ENCODE measurements at regions not wholly inside any gene's neighbourhood (a gene's known extent, or its start where the extent isn't known, plus 50 kb on each side); places are given as distances from the start of the nearest gene placed in this dataset.
"Not testable (repeated sequence)": the region's sequence is repeated elsewhere in the genome, so short reads cannot be mapped to it uniquely, and the experiment has no call there.

DNA sequence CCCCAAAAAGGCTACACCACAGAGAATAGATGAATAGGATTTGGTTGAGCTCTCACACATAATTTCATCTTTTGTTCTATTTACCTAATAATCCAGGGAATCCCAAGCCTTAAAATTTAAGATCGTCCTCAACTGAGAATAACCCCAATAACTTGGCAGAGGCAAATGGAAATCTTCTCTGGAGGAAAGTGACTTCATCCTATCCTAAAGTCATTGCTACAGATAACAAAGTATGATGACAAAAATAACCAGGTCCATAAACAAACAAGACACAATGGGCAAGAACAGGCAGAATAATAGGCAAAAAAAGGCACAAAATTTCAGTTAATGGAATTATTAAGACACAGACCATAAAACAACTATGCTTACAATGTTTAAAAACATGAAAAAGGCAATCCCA, 177.3 kb upstream of the STK26 start:
- Histone ChIP-seq H3K14ac (ENCODE audit: low read length) (no peak overlapping the region), H2BK5ac (ENCODE audit: low read length) (no peak overlapping the region), H2BK120ac (ENCODE audit: low read depth, low read length) (no peak overlapping the region), H3K36me3 (replicated peaks in 1 of 2; ENCODE audit: control insufficient read depth in 2 of 2, insufficient read depth in 2 of 2, low read length in 2 of 2) (no peaks in the 10 kb centered on the region), H3K4me1 (ENCODE audit: control insufficient read depth in 2 of 2, insufficient read depth in 1 of 2, low read depth in 1 of 2, low read length in 2 of 2) (peaks cover 0 to 2% of the 10 kb centered on the region in 2 donors), H4K8ac (ENCODE audit: low read depth, low read length) (no peak overlapping the region), H2AK5ac (ENCODE audit: low read depth, low read length) (no peak overlapping the region), H2AFZ (ENCODE audit: low read length) (no peak overlapping the region), H3K23ac (ENCODE audit: low read depth, low read length, poor library complexity) (no peak overlapping the region), H4K91ac (ENCODE audit: low read depth, low read length, poor library complexity) (no peak overlapping the region), H3K18ac (ENCODE audit: low read length) (no peak overlapping the region), H3K9ac (ENCODE audit: low read depth, low read length, poor library complexity) (no peak overlapping the region), H3K4me2 (ENCODE audit: insufficient read depth, low read length, poor library complexity, severe bottlenecking) (no peak overlapping the region), H3K9me3 (replicated peaks in 1 of 2; ENCODE audit: control insufficient read depth in 2 of 2, insufficient read depth in 1 of 2, low read depth in 1 of 2, low read length in 2 of 2) (no peaks in the 10 kb centered on the region), H3K27me3 (ENCODE audit: control insufficient read depth in 3 of 3, insufficient read depth in 3 of 3, low read depth in 1 of 3, low read length in 3 of 3) (peaks cover 0 to 42% (median 0%) of the 10 kb centered on the region in 3 experiments), H2BK15ac (ENCODE audit: low read length) (no peak overlapping the region), H2BK12ac (ENCODE audit: low read length) (no peak overlapping the region), H3K27ac (replicated peaks; ENCODE audit: low read length) (no peak overlapping the region), H3K79me1 (ENCODE audit: low read depth, low read length) (no peaks in the 10 kb centered on the region), H3K4ac (ENCODE audit: low read length) (no peak overlapping the region), H3K4me3 (ENCODE audit: low read length in 2 of 2) (no peak overlapping the region)
- WGBS, 2 donors (ENCODE audit: extremely low coverage in 2 of 2, insufficient read length in 2 of 2, insufficient replicate concordance in 1 of 2), result no CpG with 5 or more reads among the region's 1 CpG
- DNase-seq (ENCODE audit: low spot score), result no peak

- H3K4me2 ChIP-seq (ENCODE audit: insufficient read depth, low read length, poor library complexity, severe bottlenecking); H3K4me1 ChIP-seq (ENCODE audit: control insufficient read depth in 2 of 2, insufficient read depth in 1 of 2, low read depth in 1 of 2, low read length in 2 of 2); H3K27ac ChIP-seq (replicated peaks; ENCODE audit: low read length); H2BK120ac ChIP-seq (ENCODE audit: low read depth, low read length); H3K14ac ChIP-seq (ENCODE audit: low read length); H2AFZ ChIP-seq (ENCODE audit: low read length); H3K4me3 ChIP-seq (ENCODE audit: low read length in 2 of 2); H4K91ac ChIP-seq (ENCODE audit: low read depth, low read length, poor library complexity); H2BK15ac ChIP-seq (ENCODE audit: low read length); H3K9ac ChIP-seq (ENCODE audit: low read depth, low read length, poor library complexity); H3K36me3 ChIP-seq (replicated peaks in 1 of 2; ENCODE audit: control insufficient read depth in 2 of 2, insufficient read depth in 2 of 2, low read length in 2 of 2); H3K9me3 ChIP-seq (replicated peaks in 1 of 2; ENCODE audit: control insufficient read depth in 2 of 2, insufficient read depth in 1 of 2, low read depth in 1 of 2, low read length in 2 of 2); H2BK12ac ChIP-seq (ENCODE audit: low read length); H2BK5ac ChIP-seq (ENCODE audit: low read length); H3K4ac ChIP-seq (ENCODE audit: low read length); H4K8ac ChIP-seq (ENCODE audit: low read depth, low read length); H3K23ac ChIP-seq (ENCODE audit: low read depth, low read length, poor library complexity); H3K18ac ChIP-seq (ENCODE audit: low read length); H2AK5ac ChIP-seq (ENCODE audit: low read depth, low read length); H3K79me1 ChIP-seq (ENCODE audit: low read depth, low read length); DNase-seq (ENCODE audit: low spot score): not testable (repeated sequence)
- H3K27me3 ChIP-seq (ENCODE audit: control insufficient read depth in 3 of 3, insufficient read depth in 3 of 3, low read depth in 1 of 3, low read length in 3 of 3), result peaks cover 0 to 56% (median 0%) of the 10 kb centered on the region in 3 experiments
- no CpG with 5 or more reads among the region's 10 CpGs for WGBS, 2 donors (ENCODE audit: extremely low coverage in 2 of 2, insufficient read length in 2 of 2, insufficient replicate concordance in 1 of 2)
These were observed 172.1 kb upstream of the STK26 start for GRCh38 chrX:131850964-131851363.

DNA sequence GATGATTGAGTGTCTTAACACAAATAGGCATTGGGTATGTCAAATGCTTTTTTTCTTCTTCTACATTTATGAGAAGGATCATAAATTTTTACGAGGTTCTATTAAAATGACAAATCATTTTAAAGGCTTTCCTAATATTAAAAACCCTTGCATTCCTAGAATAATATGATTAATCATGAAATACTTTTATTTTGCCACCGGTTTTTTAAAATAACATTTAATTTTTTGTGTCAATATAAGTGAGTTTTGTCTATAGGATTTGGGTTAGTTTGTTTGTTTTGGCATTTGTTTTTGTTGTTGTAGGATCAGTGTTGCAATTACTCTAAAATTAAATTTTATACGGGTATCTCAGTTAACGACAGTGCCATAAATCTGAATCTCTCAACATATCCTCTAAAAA, 169.7 kb upstream of the STK26 start:
- no peaks in the 10 kb centered on the region for H3K9me3 ChIP-seq (replicated peaks in 1 of 2; ENCODE audit: control insufficient read depth in 2 of 2, insufficient read depth in 1 of 2, low read depth in 1 of 2, low read length in 2 of 2)
- H3K14ac ChIP-seq (ENCODE audit: low read length), result no peak overlapping the region
- H2BK5ac ChIP-seq (ENCODE audit: low read length), result no peak overlapping the region
- H2BK15ac ChIP-seq (ENCODE audit: low read length), result no peak overlapping the region
- no peak overlapping the region for H3K4ac ChIP-seq (ENCODE audit: low read length)
- H3K4me2 ChIP-seq (ENCODE audit: insufficient read depth, low read length, poor library complexity, severe bottlenecking), result no peak overlapping the region
- H2AFZ ChIP-seq (ENCODE audit: low read length), result no peak overlapping the region
- H3K23ac ChIP-seq (ENCODE audit: low read depth, low read length, poor library complexity), result no peak overlapping the region
- no peak overlapping the region for H3K9ac ChIP-seq (ENCODE audit: low read depth, low read length, poor library complexity)
- no peak overlapping the region for H2BK120ac ChIP-seq (ENCODE audit: low read depth, low read length)
- H4K91ac ChIP-seq (ENCODE audit: low read depth, low read length, poor library complexity), result no peak overlapping the region
- H3K27ac ChIP-seq (replicated peaks; ENCODE audit: low read length), result no peak overlapping the region
- WGBS, 2 donors (ENCODE audit: extremely low coverage in 2 of 2, insufficient read length in 2 of 2, insufficient replicate concordance in 1 of 2), result no CpG with 5 or more reads among the region's 4 CpGs
- no peak overlapping the region for H2BK12ac ChIP-seq (ENCODE audit: low read length)
- H3K36me3 ChIP-seq (replicated peaks in 1 of 2; ENCODE audit: control insufficient read depth in 2 of 2, insufficient read depth in 2 of 2, low read length in 2 of 2), result no peaks in the 10 kb centered on the region
- no peak overlapping the region for H3K4me3 ChIP-seq (ENCODE audit: low read length in 2 of 2)
- no peak overlapping the region for H4K8ac ChIP-seq (ENCODE audit: low read depth, low read length)
- H3K18ac ChIP-seq (ENCODE audit: low read length), result no peak overlapping the region
- no peaks in the 10 kb centered on the region for H3K4me1 ChIP-seq (ENCODE audit: control insufficient read depth in 2 of 2, insufficient read depth in 1 of 2, low read depth in 1 of 2, low read length in 2 of 2)
- no peak overlapping the region for H2AK5ac ChIP-seq (ENCODE audit: low read depth, low read length)
- no peak for DNase-seq (ENCODE audit: low spot score)
- no peaks in the 10 kb centered on the region for H3K79me1 ChIP-seq (ENCODE audit: low read depth, low read length)
- peaks cover 0 to 51% (median 0%) of the 10 kb centered on the region in 3 experiments for H3K27me3 ChIP-seq (ENCODE audit: control insufficient read depth in 3 of 3, insufficient read depth in 3 of 3, low read depth in 1 of 3, low read length in 3 of 3)

GRCh38 chrX:131854581-131854980, 168.5 kb upstream of the STK26 start:
- no peak overlapping the region for H2BK15ac ChIP-seq (ENCODE audit: low read length)
- no peaks in the 10 kb centered on the region for H3K36me3 ChIP-seq (replicated peaks in 1 of 2; ENCODE audit: control insufficient read depth in 2 of 2, insufficient read depth in 2 of 2, low read length in 2 of 2)
- no peak overlapping the region for H3K4ac ChIP-seq (ENCODE audit: low read length)
- no peak overlapping the region for H3K27ac ChIP-seq (replicated peaks; ENCODE audit: low read length)
- no peaks in the 10 kb centered on the region for H3K4me1 ChIP-seq (ENCODE audit: control insufficient read depth in 2 of 2, insufficient read depth in 1 of 2, low read depth in 1 of 2, low read length in 2 of 2)
- no peak overlapping the region for H2AFZ ChIP-seq (ENCODE audit: low read length)
- H3K4me2 ChIP-seq (ENCODE audit: insufficient read depth, low read length, poor library complexity, severe bottlenecking), result no peak overlapping the region
- H3K18ac ChIP-seq (ENCODE audit: low read length), result no peak overlapping the region
- H2BK12ac ChIP-seq (ENCODE audit: low read length), result no peak overlapping the region
- H2AK5ac ChIP-seq (ENCODE audit: low read depth, low read length), result no peak overlapping the region
- H4K91ac ChIP-seq (ENCODE audit: low read depth, low read length, poor library complexity), result no peak overlapping the region
- no peaks in the 10 kb centered on the region for H3K79me1 ChIP-seq (ENCODE audit: low read depth, low read length)
- H3K4me3 ChIP-seq (ENCODE audit: low read length in 2 of 2), result no peak overlapping the region
- H3K9me3 ChIP-seq (replicated peaks in 1 of 2; ENCODE audit: control insufficient read depth in 2 of 2, insufficient read depth in 1 of 2, low read depth in 1 of 2, low read length in 2 of 2), result no peaks in the 10 kb centered on the region
- H2BK120ac ChIP-seq (ENCODE audit: low read depth, low read length), result no peak overlapping the region
- no peak overlapping the region for H4K8ac ChIP-seq (ENCODE audit: low read depth, low read length)
- no peak overlapping the region for H3K23ac ChIP-seq (ENCODE audit: low read depth, low read length, poor library complexity)
- H3K14ac ChIP-seq (ENCODE audit: low read length), result no peak overlapping the region
- no peak overlapping the region for H3K9ac ChIP-seq (ENCODE audit: low read depth, low read length, poor library complexity)
- no peak for DNase-seq (ENCODE audit: low spot score)
- H2BK5ac ChIP-seq (ENCODE audit: low read length), result no peak overlapping the region
- H3K27me3 ChIP-seq (ENCODE audit: control insufficient read depth in 3 of 3, insufficient read depth in 3 of 3, low read depth in 1 of 3, low read length in 3 of 3), result peaks cover 0 to 50% (median 0%) of the 10 kb centered on the region in 3 experiments
